Transverse colon (tissue), 4 donors: ENCODE measurements at regions not wholly inside any gene's neighbourhood (a gene's known extent, or its start where the extent isn't known, plus 50 kb on each side); places are given as distances from the start of the nearest gene placed in this dataset.

Experiments
- DNase-seq: peaks from one replicate; pipeline ENCODE4 v3.0.0-alpha.2; 2019
- H3K27ac ChIP-seq, 4 donors: fragments of 200-600 bp; sonication (generic); 2 replicates each; pipeline ENCODE4 v1.5.1; 2016 to 2018; ENCODE audit warnings: inconsistent platforms in 4 of 4
- H3K27me3 ChIP-seq: fragments of 200-600 bp; sonication (generic); 2 replicates; pipeline ENCODE4 v1.5.1; 2017; ENCODE audit warnings: inconsistent platforms
- H3K36me3 ChIP-seq, 4 donors: fragments of 200-600 bp; sonication (generic); 2 replicates each; pipeline ENCODE4 v1.5.1; 2017 to 2019; ENCODE audit warnings: inconsistent platforms in 4 of 4
- H3K4me1 ChIP-seq, 4 donors: fragments of 200-600 bp; sonication (generic); 2 replicates each; pipeline ENCODE4 v1.5.1; 2017 to 2020; ENCODE audit warnings: inconsistent platforms in 4 of 4
- H3K4me3 ChIP-seq, 4 donors: fragments of 200-600 bp; sonication (generic); 1 replicate in 1 of 4; 2 replicates in 3 of 4; pipeline versions ENCODE4 v1.5.1 to v1.6.1; 2017 to 2019; ENCODE audit warnings: inconsistent platforms in 4 of 4
- H3K9me3 ChIP-seq, 2 donors: fragments of 200-600 bp; sonication (generic); 2 replicates each; pipeline ENCODE4 v1.5.1; 2017 to 2019; ENCODE audit warnings: inconsistent platforms in 2 of 2
- EP300 ChIP-seq: sonication (generic); formaldehyde crosslinking; IDR thresholded peaks from one replicate; pipeline ENCODE4 v1.6.1; 2017; ENCODE audit warnings: antibody characterized with exemption, low read depth
- POLR2A ChIP-seq: fragments of 450-650 bp; IDR thresholded peaks from one replicate; pipeline ENCODE4 v1.6.1; 2016; ENCODE audit warnings: antibody characterized with exemption, mild to moderate bottlenecking, moderate library complexity
- POLR2AphosphoS5 ChIP-seq, 3 donors: sonication (generic); formaldehyde crosslinking; IDR thresholded peaks; one replicate each; pipeline ENCODE4 v1.6.1; 2016; ENCODE audit warnings: antibody characterized with exemption in 3 of 3
- WGBS, 2 donors: methylation state at CpG; one replicate each; pipeline ENCODE4 v1.1.5; 2018; ENCODE audit warnings: low coverage in 1 of 2; 5-methylcytosine and 5-hydroxymethylcytosine counted together
- in situ Hi-C, 4 donors: fragments of 200-750 bp; cut with MboI; loops; one replicate each; pipeline versions ENCODE4 v1.15.0 to v1.15.1; 2017; ENCODE audit warnings: low sequenced_read_pairs in 3 of 4, low pct_ligation_motif_present in 1 of 4, low pct_unique_long_range_greater_than_20kb in 1 of 4
- intact Hi-C: fragments of 100-400 bp; cut with DNase I; formaldehyde crosslinking; loops from one replicate; pipeline ENCODE4 v1.15.1; 2023; ENCODE audit warnings: low total_unique reads
- TF ChIP-seq, protein P1 (sequence below), 5 experiments: fragments of 200-600 bp in 3 of 5; fragments of 450-650 bp in 2 of 5; sonication (generic) in 3 of 5; IDR thresholded peaks; 1 replicate in 2 of 5; 2 replicates in 3 of 5; pipeline ENCODE4 v1.5.1; 2016 to 2017; ENCODE audit warnings: antibody characterized with exemption in 5 of 5, inconsistent platforms in 3 of 5, mild to moderate bottlenecking in 2 of 5, moderate library complexity in 1 of 5

DNA sequence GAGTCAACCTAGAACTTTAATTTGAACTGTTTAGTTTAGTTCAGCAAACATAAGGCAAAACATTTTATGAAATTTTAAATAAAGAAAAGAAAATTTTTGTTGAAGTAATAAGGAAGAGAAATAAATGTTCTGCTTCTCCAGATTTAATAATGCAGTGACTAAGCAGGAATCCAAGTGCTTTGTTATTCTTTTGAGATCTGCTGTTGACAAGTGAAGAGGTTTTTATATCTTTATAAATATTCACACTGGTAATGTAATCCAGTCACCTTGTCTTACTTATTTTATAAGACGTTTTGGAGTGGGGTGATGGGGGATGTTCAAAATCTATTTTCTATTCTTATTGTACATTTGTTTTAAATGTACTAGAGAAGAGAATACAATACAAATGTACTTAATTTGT lies 725.9 kb upstream of the CCDC179 start:
- H3K4me3 ChIP-seq, result no peak overlapping the region
- no peak for DNase-seq
- intact Hi-C loops, result no loop called here

DNA sequence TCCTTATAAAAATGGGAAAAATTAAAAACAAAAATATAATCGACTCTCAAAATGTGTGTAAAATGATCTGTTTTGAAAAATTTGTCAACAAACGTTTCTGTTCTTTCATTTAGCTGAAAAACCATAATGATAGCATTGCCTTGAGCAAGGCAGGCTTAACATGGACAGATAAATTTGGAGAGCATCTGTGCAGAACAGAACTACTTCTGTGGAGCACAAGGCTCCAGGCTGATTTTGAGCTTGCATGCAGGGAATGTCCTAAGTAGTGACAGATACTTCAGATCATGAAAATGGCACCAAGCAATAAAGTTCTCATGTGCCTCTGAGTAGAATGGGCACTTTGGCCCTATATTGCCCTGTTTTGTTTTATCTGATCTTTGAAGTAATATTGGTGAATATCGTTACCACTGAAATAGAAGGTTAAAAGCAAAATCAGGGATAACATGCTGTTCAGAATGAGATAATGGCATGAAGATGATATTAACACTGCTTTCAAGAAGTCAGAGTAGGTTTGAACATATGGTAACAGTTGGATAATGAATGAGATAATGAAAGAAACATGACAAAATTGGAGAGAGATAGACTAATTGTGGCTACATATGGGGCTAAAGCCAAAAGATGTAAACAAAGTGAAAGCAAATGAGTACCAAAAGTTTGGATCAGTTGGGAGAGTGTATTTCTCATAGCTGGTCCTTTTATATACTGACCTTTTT lies 730.5 kb upstream of the CCDC179 start:
- Histone ChIP-seq H3K36me3 (no peaks in the 10 kb centered on the region), H3K4me3 (no peak overlapping the region), H3K27ac (no peak overlapping the region), H3K27me3 (no peaks in the 10 kb centered on the region), H3K9me3 (no peaks in the 10 kb centered on the region), H3K4me1 (peaks cover 0 to 13% (median 7%) of the 10 kb centered on the region in 4 donors)
- intact Hi-C loops (no loop called here), in situ Hi-C loops (no loop called here)
- DNase-seq, result no peak
- WGBS, 2 donors, result 63 to 83% methylated on average over 3 of the region's 3 CpGs
- TF ChIP-seq POLR2AphosphoS5 (IDR thresholded peaks at IDR 0.05) (no peak), EP300 (no peak), POLR2A (no peak)
- TF ChIP-seq, protein P1, sequence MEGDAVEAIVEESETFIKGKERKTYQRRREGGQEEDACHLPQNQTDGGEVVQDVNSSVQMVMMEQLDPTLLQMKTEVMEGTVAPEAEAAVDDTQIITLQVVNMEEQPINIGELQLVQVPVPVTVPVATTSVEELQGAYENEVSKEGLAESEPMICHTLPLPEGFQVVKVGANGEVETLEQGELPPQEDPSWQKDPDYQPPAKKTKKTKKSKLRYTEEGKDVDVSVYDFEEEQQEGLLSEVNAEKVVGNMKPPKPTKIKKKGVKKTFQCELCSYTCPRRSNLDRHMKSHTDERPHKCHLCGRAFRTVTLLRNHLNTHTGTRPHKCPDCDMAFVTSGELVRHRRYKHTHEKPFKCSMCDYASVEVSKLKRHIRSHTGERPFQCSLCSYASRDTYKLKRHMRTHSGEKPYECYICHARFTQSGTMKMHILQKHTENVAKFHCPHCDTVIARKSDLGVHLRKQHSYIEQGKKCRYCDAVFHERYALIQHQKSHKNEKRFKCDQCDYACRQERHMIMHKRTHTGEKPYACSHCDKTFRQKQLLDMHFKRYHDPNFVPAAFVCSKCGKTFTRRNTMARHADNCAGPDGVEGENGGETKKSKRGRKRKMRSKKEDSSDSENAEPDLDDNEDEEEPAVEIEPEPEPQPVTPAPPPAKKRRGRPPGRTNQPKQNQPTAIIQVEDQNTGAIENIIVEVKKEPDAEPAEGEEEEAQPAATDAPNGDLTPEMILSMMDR (IDR thresholded peaks at IDR 0.05), result no peak

More for the DNA sequence above, 725.9 kb upstream of the CCDC179 start:
- H3K27ac ChIP-seq, result peak overlapping the region in 3 of 4 donors; percentile 46 to 51 (median 49)
- no peaks in the 10 kb centered on the region for H3K36me3 ChIP-seq
- WGBS, 2 donors, result 20 to 29% methylated on average over 1 of the region's 1 CpG
- in situ Hi-C loops, result no loop called here
- H3K4me1 ChIP-seq, result peaks cover 0 to 17% (median 11%) of the 10 kb centered on the region in 4 donors
- H3K27me3 ChIP-seq, result no peaks in the 10 kb centered on the region
- TF ChIP-seq, protein P1 (IDR thresholded peaks at IDR 0.05), result no peak
- TF ChIP-seq EP300 (no peak), POLR2AphosphoS5 (IDR thresholded peaks at IDR 0.05) (no peak), POLR2A (no peak)
- no peaks in the 10 kb centered on the region for H3K9me3 ChIP-seq

DNA sequence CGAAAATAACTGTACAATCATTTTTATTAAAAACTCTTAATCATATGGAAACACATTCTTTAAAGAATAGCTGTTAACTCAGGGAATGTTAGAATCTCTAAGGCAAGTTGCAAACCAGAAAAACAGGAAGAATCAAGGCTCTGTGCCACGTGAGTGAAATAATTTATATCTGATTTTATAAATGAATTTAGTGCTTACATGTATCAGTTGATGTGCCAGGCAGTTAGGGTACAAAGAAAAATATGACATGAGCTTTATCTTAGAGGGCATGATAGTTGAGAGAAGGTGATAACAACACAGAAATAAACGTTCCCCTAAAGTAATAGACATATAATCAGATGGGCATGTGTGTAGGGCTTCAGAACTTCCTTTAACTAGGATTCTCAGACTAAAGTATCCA lies 734.5 kb upstream of the CCDC179 start:
- H3K4me3 ChIP-seq, result no peak overlapping the region
- H3K27me3 ChIP-seq, result no peaks in the 10 kb centered on the region
- no peaks in the 10 kb centered on the region for H3K9me3 ChIP-seq
- no peak for TF ChIP-seq EP300
- TF ChIP-seq POLR2AphosphoS5 (IDR thresholded peaks at IDR 0.05), result no peak
- TF ChIP-seq, protein P1 (IDR thresholded peaks at IDR 0.05), result no peak
- no peak for TF ChIP-seq POLR2A
- H3K27ac ChIP-seq, result no peak overlapping the region
- WGBS, 2 donors, result 39 to 55% methylated on average over 3 of the region's 3 CpGs
- DNase-seq, result no peak
- in situ Hi-C loops, result no loop called here
- H3K36me3 ChIP-seq, result no peaks in the 10 kb centered on the region
- H3K4me1 ChIP-seq, result no peaks in the 10 kb centered on the region
- intact Hi-C loops, result no loop called here

DNA sequence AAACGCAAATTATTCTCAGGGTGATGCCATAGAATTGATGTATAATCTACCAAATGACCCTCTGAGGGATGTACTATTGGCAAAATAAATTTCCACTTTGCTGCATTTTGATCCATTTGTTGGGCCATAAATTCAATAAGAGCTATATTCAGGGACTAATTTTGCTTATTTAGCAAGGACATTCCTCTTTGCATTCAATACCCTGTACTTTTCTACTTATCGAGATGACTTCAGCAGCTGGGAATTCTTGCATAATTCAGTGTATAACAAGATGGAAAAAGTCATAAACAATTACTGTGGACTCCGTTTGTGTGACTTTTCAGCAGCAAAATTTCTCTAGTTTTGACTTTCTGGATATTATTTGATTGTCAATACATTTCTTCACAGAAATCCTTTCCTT lies 744.7 kb upstream of the CCDC179 start:
- no peaks in the 10 kb centered on the region for H3K4me1 ChIP-seq

More for the DNA sequence above, 744.7 kb upstream of the CCDC179 start:
- 57 to 69% methylated on average over 3 of the region's 3 CpGs for WGBS, 2 donors
- in situ Hi-C loops, result no loop called here
- Histone ChIP-seq H3K4me3 (no peak overlapping the region), H3K27ac (no peak overlapping the region), H3K9me3 (no peaks in the 10 kb centered on the region), H3K27me3 (no peaks in the 10 kb centered on the region), H3K36me3 (no peaks in the 10 kb centered on the region)
- intact Hi-C loops, result no loop called here
- no peak for DNase-seq
- TF ChIP-seq EP300, result no peak
- no peak for TF ChIP-seq POLR2AphosphoS5 (IDR thresholded peaks at IDR 0.05)
- no peak for TF ChIP-seq POLR2A
- TF ChIP-seq, protein P1 (IDR thresholded peaks at IDR 0.05), result no peak
